GM10847 (cell line): ENCODE measurements at regions not wholly inside any gene's neighbourhood (a gene's known extent, or its start where the extent isn't known, plus 50 kb on each side); places are given as distances from the start of the nearest gene placed in this dataset.

Source experiments
- POLR2A ChIP-seq: IDR thresholded peaks from 2 replicates; pipeline ENCODE4 v1.6.1; 2011; ENCODE audit not compliant: insufficient read length; ENCODE audit errors: extremely low read depth

DNA sequence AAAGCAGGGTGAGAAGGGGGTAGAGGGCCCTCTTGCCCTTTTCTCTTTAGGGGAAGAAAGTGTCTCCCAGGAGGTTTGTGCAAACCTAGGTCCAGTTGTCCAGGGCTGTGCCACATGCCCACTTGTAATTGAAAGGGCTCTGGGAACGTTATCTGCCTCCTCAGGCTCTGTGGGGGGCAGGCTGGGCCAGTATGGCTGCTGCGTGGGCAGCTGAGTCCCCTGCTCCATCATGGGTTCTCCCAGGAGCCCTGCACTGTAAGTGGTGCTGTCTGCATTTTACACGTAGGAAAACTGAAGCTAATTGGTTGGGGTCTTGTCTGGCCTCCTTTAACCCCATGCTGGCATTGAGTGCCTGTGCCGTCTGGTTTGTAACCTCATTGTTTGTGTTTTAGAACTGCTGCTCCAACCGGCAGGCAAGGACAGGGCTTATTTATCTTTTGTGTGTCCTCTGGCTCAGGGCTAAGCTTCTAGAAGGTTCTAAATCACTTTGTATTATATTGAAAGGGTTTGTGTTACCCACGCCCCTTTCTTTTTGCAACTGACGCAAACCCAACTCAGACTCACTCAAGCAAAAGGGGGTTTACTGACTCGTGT, 117.7 kb upstream of the CIBAR2 start:
- no peak for TF ChIP-seq POLR2A

DNA sequence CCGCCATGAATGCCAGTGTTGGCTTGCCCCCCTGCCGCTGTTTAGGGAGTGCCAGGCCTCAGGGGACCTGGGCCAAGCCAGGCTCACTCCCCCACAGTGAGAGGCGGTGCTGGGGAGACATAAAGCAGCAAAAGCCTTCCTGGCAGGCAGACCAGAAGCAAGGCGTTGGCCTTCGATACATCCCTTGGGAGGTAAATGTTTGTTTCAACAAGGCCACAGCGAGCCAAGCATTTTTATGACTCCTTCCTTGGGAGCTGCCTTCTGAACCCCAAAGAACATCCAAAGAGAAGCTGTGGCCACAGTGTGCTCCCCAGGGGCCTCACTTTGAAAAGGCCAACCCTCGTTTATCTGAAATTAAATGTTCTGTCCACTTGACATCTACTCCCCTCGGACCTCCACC, 119.7 kb upstream of the CIBAR2 start:
- no peak for TF ChIP-seq POLR2A

DNA sequence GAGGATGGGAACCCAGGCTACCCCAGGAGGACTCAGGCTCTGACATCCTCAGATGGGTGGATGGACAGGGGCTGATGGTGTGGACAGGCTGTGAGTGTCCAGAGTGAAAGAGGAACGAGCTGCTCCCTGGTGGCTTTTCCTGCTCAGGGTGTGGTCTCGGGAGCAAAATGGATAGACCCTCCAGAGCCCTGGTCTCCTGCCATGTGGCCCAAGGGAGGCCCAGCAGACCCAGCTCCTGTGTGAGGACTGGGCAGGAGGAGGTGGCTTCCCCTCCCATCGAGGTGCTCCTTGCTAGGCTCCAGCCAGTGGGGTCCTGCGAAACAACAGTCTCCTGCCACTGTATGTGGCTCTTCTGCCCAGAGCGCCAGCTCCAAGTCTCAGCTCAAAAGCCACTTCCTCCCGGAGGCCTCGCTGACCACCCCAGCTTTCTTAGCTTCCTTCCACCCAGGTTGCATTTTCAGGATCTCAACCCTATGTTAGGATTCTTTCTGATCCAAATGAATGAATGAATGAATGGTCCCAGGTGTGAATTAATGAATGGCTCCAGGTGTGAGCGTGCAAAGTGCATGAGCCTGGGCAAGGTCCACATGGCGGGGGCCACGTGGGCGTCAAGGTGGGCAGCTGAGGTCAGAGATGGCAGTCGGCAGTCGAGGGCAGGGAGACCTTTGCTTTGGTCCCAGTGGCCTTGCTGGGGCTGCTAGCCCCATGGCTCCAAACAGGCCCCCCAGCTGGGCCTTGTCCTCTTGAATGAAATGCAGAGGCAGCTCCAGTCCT, 120.3 kb upstream of the CIBAR2 start:
- no peak for TF ChIP-seq POLR2A

DNA sequence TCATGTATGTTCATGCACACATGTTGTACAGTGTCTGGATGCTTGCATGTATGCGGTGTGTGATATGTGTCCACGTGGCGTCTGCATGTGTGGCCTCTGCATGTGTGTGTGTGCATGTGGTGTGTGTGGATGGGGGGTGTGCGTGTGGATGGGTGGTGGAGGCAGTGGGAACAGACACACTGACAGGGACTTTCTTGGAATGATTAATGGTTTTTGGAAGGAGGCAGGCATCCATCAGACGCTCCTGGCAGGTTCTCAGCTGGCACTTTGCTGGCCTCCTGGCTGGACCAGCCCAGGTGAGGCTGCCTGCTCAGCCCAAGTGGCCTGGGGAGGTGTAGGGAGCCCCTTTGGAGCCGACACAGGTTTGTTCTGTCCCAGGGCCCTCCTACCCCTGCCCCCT, 121.2 kb upstream of the CIBAR2 start:
- no peak for TF ChIP-seq POLR2A

DNA sequence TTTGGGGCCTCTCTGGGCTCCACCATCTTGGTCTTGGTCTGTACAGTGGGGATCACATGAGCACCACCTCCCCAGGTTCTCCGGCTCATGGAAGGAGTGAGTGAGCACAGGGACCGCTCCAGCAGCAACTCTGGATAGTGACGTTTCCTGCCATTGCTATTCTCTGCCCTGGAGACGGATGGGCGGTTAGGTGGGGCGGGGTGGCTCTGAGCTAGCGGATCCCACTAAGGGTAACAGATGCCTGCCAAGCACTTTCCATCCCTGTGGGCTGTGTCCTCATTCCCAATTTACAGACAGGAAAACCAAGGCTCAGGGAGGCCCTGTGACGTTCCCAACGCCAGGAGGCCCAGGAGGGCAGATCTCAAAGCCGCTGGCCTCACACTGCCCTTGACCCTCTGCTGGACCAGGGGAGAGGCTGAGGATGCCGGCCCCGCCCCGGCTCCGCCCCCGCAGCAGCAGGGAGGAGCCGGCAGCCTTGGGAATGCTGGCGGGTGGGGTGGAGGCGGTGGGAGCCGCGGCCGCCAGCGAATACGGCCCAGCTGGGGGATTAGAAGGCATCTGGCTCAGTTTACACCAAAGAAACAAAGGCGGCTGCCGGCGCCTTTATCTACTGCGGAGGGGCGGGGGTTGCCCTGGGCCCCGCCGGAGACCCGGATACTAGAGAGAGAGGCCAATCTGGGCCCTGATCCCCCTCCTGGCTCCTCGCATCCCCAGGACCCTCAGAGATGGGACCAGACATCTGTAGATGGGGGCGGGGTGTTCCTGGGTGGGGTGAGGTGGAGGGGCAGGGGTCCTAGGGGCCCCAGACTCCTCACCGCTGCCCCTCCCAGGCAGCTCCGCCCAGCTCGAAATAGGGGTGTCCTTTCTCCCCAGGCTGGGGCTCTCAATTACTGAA, 122.3 kb upstream of the CIBAR2 start:
- TF ChIP-seq POLR2A: no peak

DNA sequence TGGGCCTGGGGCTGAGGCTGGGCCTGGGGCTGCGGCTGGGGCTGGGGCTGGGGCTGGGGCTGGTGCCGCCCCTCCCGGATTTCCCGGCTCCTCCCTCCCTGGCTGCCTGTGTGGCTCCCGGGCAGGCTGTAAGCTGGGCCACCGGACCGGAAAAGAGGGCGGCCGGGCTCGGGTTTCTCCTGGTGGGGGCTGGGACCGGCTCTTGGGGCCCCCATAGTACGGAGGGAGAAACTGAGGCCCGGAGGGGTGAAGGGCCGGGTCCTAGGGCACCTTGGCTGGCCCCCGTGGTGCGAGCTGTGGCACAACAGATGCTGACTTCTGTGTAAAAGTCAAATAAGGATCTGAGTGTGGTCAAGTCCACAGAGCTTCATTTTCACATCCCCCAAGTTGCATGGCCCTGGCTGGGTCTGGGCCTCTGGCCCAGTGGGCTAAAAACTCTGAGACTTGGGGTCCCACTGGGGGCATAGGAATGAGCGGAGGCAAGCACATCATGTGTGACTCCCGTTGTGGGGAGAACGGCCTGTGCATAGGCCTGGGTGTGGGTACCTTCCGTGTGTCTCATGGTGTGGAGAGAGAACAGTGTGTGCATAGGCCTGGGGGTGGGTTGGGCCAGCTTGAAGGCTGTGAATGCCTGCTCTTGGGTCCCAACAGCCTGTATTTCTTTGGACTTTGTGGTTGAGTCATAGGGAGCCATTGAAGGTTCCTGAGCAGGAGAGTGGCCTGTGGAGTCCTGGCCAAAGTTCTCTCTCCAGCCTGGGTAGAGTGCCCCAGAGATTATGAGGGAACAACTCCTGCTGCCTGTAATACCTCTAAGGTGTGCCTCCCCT, 123.9 kb upstream of the CIBAR2 start:
- no peak for TF ChIP-seq POLR2A

DNA sequence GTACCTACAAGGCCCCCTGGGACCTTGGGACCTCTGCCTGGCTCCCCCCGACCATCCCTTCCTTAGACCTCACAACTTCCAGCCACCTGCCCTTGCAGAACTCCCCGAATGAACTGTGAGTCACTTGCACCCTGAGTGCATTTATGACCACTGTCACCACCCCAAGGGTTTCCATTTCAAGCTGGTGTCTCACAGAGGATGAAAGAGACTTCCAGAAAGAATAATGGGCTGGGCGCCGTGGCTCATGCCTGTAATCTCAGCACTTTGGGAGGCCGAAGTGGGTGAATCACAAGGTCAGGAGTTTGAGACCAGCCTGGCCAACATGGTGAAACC, 124.5 kb upstream of the CIBAR2 start:
- no peak for TF ChIP-seq POLR2A

DNA sequence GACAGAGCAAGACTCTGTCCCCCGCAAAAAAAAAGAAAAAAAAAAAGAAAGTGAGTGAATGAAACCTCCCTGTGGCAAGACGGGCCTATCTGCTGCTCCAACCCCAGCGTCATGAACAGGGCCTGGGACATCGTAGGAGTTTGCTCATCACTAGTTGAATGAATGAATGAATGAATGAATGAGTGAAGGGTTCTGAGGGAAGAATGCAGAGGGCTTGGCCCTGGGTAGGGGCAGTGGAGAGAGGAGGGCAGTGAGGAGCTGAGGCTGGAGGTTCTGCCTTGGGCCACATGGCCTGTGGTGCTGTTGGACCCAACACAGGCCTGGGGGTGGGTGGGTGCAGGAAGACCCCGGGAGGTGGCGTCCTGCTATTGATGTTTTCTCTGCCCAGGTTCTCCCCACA, 125.5 kb upstream of the CIBAR2 start:
- TF ChIP-seq POLR2A: no peak

DNA sequence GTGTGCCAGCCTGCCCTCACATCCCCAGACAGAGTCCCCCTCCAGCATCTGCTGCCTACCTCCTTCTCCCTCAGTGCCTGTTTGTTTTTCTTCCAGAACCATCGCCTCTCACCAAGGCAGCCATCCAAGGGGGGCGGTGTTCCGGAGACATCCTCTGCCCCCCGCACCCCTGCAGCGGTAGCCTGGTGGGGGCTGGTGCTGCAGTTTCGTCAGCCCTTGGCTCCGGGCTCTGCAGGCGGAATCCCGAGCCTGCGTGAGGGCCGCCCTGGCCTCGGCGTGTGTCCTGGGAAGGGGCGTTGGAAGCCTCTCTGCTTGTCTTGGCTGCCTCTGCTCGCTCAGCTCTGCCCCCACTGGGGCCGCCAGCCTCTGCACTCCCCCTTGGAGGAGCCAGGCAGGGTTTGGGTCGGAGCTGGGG, 126.0 kb upstream of the CIBAR2 start:
- TF ChIP-seq POLR2A: no peak

DNA sequence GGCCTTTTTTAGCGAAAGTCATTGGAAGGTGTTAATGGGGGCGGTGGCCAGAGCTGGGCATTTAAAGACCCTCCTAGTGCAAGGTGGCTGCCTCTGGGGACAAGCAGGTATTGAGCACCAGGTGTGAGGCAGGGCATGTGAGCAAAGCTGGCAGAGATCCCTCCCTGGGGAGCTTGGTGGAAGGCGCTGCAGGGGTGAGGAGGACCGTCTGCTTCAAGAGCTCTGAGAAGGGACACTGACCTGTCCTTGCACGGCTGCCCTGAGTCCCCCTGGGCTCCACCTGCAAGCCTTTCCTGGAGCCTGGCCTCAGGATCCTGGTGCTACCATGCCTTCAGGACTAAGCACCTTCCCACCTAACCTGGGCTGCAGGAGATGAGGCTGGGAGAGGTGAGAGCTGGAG, 127.0 kb upstream of the CIBAR2 start:
- no peak for TF ChIP-seq POLR2A

DNA sequence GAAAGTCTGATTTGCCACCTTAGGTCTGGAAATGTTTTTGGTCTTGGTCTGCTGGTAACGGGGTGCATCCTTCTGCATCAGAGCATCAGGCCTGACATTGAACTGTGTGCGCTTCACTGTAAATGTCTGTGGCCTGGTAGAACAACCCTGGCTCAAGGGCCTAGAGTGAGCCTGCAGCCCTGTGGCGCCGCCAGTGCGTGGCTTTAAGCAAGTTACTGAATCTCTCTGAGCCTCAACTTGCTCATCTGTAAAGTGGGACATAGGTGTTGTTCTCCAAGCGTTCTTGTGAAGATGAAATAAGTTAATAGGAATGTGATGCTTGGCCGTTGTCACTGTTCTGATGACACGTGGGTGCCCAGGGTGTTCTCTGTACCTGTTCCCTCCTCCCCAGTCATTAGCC, 127.6 kb upstream of the CIBAR2 start:
- TF ChIP-seq POLR2A: no peak

DNA sequence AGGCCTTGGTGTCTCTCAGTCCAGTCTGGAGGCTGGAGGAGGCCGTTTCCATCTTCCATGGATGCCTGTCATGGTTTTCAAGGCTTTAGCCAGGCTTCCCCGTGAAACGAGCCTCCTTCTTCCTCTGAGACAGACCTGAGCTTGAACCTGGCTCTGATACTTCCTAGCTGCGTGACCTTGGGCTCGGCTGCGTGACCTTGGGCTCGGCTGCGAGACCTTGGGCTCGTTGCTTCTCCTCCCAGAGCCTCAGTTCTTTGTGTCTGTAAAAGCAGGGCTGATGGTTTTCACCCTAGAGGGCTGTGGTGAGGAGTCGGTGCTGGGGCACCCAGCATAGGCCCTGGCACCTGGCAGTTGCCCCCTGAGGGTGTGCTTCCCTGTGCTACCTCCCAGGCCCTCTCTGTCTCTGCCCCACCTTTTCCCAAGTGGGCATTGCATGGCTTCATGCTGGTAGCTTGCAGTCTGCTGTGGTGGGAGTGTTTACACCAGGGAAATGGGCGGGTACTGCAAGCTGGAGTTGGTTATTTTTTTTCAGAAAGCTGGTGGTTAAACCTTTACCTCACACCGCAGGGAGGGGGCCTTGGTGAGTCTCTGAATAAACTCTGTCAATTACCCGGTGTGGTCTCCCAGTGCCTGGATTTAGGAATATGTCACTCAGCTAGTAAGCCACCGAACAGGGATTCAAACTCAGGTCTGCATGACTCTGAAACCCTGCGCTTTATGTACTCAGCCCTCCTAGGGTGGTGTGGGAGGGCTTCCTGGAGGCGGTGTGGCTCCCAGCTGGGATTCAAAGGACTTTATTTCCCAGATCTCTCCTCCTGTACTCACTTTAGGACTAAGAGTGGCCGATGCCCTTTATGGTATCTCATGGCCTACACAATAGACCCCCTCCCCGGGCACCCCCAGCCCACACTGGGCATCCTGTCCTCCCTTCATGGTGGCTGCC, 129.0 kb upstream of the CIBAR2 start:
- TF ChIP-seq POLR2A: no peak

DNA sequence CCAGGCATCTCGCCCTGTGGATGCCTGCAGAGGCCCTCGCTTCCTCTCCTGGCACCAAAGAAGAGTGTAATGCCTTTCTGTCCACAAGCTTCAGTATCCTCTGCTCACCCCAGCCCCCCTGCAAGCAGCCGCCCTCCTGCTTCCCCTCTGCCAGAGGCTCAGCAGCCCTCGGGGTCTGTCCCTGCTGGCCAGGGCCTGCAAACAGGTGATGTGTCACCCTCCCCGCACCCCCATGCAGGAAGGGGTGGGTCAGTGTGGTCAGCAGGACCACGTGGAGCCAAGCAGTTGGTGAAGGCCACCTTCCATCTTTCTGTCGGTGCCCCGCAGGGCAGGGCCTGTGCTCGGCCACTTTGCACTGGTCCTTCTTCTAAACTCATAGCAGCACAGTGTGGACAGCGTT, 129.9 kb upstream of the CIBAR2 start:
- no peak for TF ChIP-seq POLR2A

DNA sequence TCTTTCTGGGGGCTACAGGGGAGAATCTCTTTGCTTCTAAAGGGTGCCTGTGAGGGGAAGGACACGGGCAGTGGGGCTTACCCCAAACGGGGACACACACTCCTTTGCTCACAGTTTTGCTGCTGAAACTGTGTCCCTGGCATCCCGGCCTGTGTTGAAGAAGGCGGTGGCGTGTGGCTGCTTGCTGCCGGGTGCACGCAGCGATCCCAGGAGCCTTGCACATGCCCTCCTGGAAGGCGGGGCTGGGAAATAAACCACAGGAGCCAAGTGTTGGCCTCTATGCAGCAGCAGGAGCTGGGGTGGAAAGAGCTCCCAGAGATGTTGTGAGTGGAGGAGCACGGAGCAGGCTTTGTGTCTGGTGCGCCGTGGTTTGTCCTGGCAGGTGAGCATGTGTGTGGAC, 131.0 kb upstream of the CIBAR2 start:
- no peak for TF ChIP-seq POLR2A

DNA sequence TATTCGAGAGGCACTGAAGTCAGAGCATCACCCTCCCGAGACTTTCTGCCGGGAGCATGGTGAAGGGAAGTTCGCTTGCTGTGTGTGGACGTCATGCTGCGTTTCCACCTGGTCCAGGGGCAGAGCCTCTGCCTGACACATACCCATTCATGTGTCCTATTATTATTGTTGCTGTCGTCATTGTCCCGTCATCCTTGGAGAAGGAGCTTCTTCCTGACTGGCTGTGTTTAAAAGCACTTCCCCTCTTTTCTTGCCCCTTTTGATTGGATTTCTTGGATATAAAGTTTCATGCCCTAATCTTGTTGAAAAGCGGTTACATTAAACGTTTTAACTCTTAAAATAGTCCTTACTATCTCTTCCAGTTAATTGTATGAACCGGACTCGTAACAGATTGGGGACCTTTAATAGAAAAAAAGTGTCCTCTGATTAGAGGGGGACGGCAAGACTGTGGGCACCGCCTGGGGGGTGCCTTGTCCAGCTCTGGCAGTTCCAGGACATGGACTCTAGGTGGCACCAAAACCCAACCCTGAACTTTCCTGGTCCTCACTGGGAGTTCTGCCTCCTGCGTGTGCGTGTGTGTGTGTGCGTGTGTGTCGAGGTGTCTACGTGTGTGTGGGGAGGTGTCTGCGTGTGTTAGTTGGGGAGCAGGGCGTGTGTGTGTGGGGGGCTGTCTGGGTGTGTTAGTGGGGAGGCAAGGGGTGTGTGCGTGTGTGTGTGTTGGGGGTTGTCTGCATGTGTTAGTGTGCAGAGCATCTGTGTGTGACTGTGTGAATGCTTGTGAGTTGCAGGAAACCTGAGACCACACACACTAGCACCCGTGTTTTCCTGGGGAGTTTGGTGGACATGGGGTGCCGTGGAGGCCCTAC, 133.3 kb upstream of the CIBAR2 start:
- TF ChIP-seq POLR2A: no peak
